HG03039 (cell line): ENCODE measurements at regions not wholly inside any gene's neighbourhood (a gene's known extent, or its start where the extent isn't known, plus 50 kb on each side); places are given as distances from the start of the nearest gene placed in this dataset.
"Not testable (repeated sequence)": the region's sequence is repeated elsewhere in the genome, so short reads cannot be mapped to it uniquely, and the experiment has no call there.

Experiments used
- ATAC-seq: cut with Tn5 transposase; IDR thresholded peaks from one replicate; pipeline ENCODE4 v1.9.1; 2021; ENCODE audit warnings: mild to moderate bottlenecking, moderate library complexity; ENCODE audit not compliant: unreplicated experiment

- ATAC-seq = no peak
Measured at GRCh38 chr14:61171727-61172126, 109.4 kb downstream of the TMEM30B start.

- no peak for ATAC-seq
Measured at GRCh38 chr14:61168141-61168540, 113.0 kb downstream of the TMEM30B start.

GRCh38 chr14:61167642-61168041 is 113.5 kb downstream of the TMEM30B start:
- no peak for ATAC-seq

GRCh38 chr14:61160798-61161197 is 120.3 kb downstream of the TMEM30B start:
- no peak for ATAC-seq

- ATAC-seq = no peak
Measured at GRCh38 chr14:61154641-61155040, 126.5 kb downstream of the TMEM30B start.

GRCh38 chr14:61153914-61154545 is 127.1 kb downstream of the TMEM30B start:
- ATAC-seq = no peak

- ATAC-seq = no peak
Measured at GRCh38 chr14:61153431-61153830, 127.7 kb downstream of the TMEM30B start.

- no peak for ATAC-seq
Measured at GRCh38 chr14:61152851-61153364, 128.2 kb downstream of the TMEM30B start.

- no peak for ATAC-seq
Measured at GRCh38 chr14:61151251-61151650, 129.9 kb downstream of the TMEM30B start.

- no peak for ATAC-seq
Measured at GRCh38 chr14:61150851-61151250, 130.3 kb downstream of the TMEM30B start.

GRCh38 chr14:61149896-61150295 is 131.2 kb downstream of the TMEM30B start:
- ATAC-seq = no peak

GRCh38 chr14:61148742-61149350 is 132.3 kb downstream of the TMEM30B start:
- no peak for ATAC-seq

GRCh38 chr14:61147831-61148549 is 133.1 kb downstream of the TMEM30B start:
- no peak for ATAC-seq

- ATAC-seq = no peak
Measured at GRCh38 chr14:61147381-61147821, 133.7 kb downstream of the TMEM30B start.

GRCh38 chr14:61146899-61147298 is 134.2 kb downstream of the TMEM30B start:
- ATAC-seq = no peak

- ATAC-seq = no peak
Measured at GRCh38 chr14:61145903-61146481, 135.1 kb downstream of the TMEM30B start.

- ATAC-seq = no peak
Measured at GRCh38 chr14:61145034-61145902, 135.9 kb downstream of the TMEM30B start.

GRCh38 chr14:61144117-61145033 is 136.8 kb downstream of the TMEM30B start:
- not testable (repeated sequence) for ATAC-seq

- ATAC-seq = no peak
Measured at GRCh38 chr14:61140872-61141271, 140.3 kb downstream of the TMEM30B start.
